Epithelial cell of esophagus (primary cell): ENCODE measurements at regions not wholly inside any gene's neighbourhood (a gene's known extent, or its start where the extent isn't known, plus 50 kb on each side); places are given as distances from the start of the nearest gene placed in this dataset.
"Not testable (repeated sequence)": the region's sequence is repeated elsewhere in the genome, so short reads cannot be mapped to it uniquely, and the experiment has no call there.

Source experiments
- DNase-seq: peaks from one replicate; pipeline ENCODE4 v3.0.0; 2010; ENCODE audit warnings: low read depth
- H3K4me3 ChIP-seq: 2 replicates; pipeline ENCODE4 v1.5.1; 2011; ENCODE audit warnings: mild to moderate bottlenecking, low read length, control low read depth
- CTCF ChIP-seq: IDR thresholded peaks from 2 replicates; pipeline ENCODE4 v1.5.1; 2011; ENCODE audit warnings: low read depth, mild to moderate bottlenecking, low read length, control low read depth, inconsistent platforms; ENCODE audit not compliant: insufficient read depth; ENCODE audit errors: missing control alignments

- TF ChIP-seq CTCF, result no peak
- DNase-seq, result no peak
- H3K4me3 ChIP-seq, result no peak overlapping the region
These were observed 80.3 kb downstream of the SPIN4 start for GRCh38 chrX:63270873-63271272.

DNA sequence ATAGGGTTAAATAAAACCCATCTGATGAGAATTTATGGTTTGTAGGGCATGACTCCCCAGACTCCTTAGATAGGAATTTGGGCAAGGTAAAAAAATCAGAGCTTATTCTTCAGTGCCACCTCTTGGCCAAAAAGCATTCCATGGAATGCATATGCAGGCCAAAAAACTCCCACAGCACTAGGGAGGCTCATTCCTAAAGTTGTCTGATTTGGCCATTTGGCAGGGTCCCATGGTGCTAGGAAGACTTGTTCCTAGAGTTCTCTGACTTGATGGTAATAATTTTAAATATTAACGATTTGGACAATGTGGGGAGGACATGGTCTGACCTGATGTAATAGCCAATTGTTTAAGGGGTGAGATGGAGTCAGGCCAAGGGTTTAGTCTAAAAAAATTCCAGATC, 93.0 kb downstream of the SPIN4 start:
- no peak for TF ChIP-seq CTCF
- no peak overlapping the region for H3K4me3 ChIP-seq
- DNase-seq, result no peak

DNA sequence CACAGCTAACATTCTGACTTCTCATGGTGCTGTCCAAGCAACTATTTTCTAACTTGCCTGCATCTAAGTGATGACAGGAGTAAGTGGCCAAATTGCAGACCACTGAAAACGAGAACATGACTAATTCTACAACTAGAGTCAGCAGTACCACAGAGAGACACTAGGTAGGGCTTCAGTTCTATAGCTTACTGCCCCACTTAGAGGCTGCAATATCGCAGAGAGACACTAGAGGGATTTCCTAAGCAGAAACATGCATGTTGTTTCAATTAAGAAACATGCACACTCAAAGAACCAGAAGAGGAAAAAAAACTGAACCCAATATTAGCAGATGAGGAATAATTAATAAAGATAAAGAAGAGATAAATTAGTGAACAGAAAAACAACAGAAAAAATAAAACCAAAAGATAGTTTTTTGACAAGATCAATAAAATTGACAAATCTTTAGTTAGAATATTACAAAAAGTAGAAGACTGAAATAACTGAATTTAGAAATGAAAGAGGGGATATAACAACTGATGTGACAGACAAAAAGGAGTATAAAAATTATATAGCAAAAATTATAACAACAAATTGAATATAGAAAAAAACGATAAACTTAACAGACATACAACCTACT, 100.8 kb downstream of the SPIN4 start:
- H3K4me3 ChIP-seq, result no peak overlapping the region
- peak; percentile 91 for TF ChIP-seq CTCF
- peak; percentile 82 for DNase-seq

- DNase-seq, H3K4me3 ChIP-seq: not testable (repeated sequence)
These were observed 108.4 kb downstream of the SPIN4 start for GRCh38 chrX:63242689-63243088.

DNA sequence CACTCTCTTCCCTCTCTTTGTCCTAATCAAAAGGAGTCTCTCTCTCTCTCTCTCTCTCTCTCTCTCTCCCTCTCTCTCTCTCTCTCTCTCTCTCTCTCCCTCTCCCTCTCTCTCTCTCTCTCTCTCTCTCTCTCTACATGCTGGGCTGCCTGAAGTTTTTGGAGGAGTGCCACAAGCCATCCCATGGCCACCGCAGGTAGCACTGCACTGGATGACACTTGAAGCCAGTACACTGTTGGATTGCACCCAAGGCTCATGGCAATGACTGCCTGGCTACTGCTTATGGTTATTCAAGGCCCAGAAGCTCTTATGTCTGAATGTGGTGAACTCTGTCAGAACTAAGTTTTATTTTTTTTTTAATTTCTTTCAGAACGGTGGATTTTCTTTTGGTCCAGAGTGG, 115.2 kb downstream of the SPIN4 start:
- DNase-seq, H3K4me3 ChIP-seq: not testable (repeated sequence)

DNA sequence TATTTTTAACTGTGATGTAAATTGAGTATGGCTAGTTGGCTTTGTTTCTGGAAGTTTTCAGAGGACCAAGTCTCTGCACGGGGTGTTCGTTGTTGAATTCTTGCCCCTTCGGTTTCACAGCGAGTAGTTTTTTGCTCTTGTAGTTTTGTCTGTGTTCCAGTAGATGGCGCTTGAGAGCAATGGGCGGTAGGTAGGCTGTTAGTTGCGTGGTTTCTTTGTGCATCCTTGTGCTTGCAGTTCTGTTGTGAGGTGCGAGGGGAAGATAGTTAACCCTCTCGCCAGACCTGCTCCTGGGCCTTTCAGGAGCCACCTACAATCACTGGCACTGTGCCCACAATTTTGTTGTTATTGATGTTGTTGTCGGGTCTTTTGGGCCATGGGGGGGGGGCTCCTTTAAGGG, 118.1 kb downstream of the SPIN4 start:
- DNase-seq, H3K4me3 ChIP-seq: not testable (repeated sequence)

- not testable (repeated sequence) for H3K4me3 ChIP-seq, DNase-seq
These were observed 132.9 kb downstream of the SPIN4 start for GRCh38 chrX:63218202-63218601.

- DNase-seq, H3K4me3 ChIP-seq: not testable (repeated sequence)
These were observed 133.6 kb downstream of the SPIN4 start for GRCh38 chrX:63217549-63217948.

- not testable (repeated sequence) for DNase-seq, H3K4me3 ChIP-seq
These were observed 141.5 kb downstream of the SPIN4 start for GRCh38 chrX:63209645-63210044.

GRCh38 chrX:63209128-63209527, 142.0 kb downstream of the SPIN4 start:
- not testable (repeated sequence) for DNase-seq, H3K4me3 ChIP-seq

DNA sequence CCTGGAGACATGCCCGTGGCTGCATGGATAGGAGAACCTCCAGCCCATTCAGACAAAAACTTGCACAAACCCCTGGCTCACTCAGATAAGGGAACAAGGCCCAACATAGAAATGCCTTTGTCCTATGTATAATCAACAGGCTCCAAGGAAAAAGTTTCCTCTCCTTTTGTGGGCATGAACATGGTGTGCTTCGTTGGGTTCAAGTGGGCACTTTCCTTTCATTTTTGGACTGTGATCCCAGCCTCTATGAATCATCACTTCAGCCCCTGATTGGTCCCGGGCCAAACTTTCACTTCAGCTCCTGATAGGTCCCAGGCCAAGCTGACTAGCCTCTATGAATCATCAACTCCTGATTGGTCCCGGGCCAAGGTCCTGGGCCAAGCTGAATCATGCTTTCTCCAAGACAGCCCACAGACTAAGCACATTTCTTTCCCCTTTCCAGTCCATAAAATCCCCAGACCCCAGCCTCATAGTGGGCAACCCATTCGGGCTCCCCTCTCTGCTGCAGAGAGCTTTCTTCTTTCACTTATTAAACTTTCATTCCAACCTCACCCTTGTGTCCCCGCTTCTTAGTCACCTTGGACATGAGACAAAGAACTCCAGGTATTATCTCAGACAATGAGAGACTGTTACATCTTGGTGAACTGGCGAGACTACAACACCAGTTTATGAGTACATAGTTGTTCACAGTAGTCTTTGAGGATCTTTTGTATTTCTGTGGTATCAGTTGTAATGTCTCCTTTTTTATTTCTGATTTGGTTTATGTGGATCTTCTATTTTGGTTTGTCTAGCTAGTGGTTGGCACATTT, 146.7 kb downstream of the SPIN4 start:
- H3K4me3 ChIP-seq, DNase-seq: not testable (repeated sequence)

- DNase-seq, H3K4me3 ChIP-seq: not testable (repeated sequence)
These were observed 149.1 kb downstream of the SPIN4 start for GRCh38 chrX:63201987-63202386.

- not testable (repeated sequence) for DNase-seq
These were observed 152.4 kb downstream of the SPIN4 start for GRCh38 chrX:63198693-63199092.

GRCh38 chrX:63192366-63193041, 158.6 kb downstream of the SPIN4 start:
- H3K4me3 ChIP-seq, DNase-seq: not testable (repeated sequence)

More at GRCh38 chrX:63198693-63199092, 152.4 kb downstream of the SPIN4 start:
- not testable (repeated sequence) for H3K4me3 ChIP-seq
